GM12878 (cell line): ENCODE measurements at regions not wholly inside any gene's neighbourhood (a gene's known extent, or its start where the extent isn't known, plus 50 kb on each side); places are given as distances from the start of the nearest gene placed in this dataset.

Experiments
- EZH2 ChIP-seq: IDR thresholded peaks from 2 replicates; pipeline ENCODE4 v1.6.1; 2012; ENCODE audit warnings: low read depth, mild to moderate bottlenecking, control low read depth, inconsistent platforms, low read length, borderline replicate concordance; ENCODE audit not compliant: control insufficient read depth
- NFIC ChIP-seq: IDR thresholded peaks from 2 replicates; pipeline ENCODE4 v1.6.1; 2012; ENCODE audit warnings: low read depth, mild to moderate bottlenecking, inconsistent platforms, low read length, moderate library complexity
- NR2C1 ChIP-seq: fragments of 450-650 bp; IDR thresholded peaks from 2 replicates; pipeline ENCODE4 v1.6.1; 2017; ENCODE audit warnings: antibody characterized with exemption, mild to moderate bottlenecking, moderate library complexity
- POLR2A ChIP-seq: IDR thresholded peaks from 2 replicates; pipeline ENCODE4 v1.6.1; 2011; ENCODE audit warnings: low read depth, mild to moderate bottlenecking, low read length
- TF ChIP-seq, protein P1 (sequence below): fragments of 150-350 bp; IDR thresholded peaks from 2 replicates; pipeline ENCODE4 v1.6.1; 2016; ENCODE audit warnings: low read depth, low read length

DNA sequence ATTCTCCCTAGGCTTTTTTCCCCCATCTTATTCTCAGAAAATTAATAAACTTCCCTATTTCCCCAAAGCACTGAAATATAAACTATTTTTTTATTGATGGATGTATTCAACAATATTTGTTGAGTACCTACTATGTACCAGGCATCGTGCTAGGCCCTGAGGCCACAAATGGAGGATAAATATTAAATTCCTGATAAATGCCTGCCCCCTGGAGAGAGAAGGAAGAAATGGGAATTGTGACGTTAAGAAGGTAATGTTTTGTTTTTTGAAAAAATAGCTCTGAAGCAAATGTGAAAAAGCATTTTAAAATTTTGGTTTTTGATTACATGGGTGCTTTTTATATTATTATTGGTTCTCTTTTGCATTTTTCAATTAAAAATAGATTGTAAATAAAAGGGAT is 60.5 kb upstream of the DPT start:
- TF ChIP-seq NR2C1 (no peak), NFIC (no peak), POLR2A (no peak), EZH2 (no peak)
- TF ChIP-seq, protein P1, sequence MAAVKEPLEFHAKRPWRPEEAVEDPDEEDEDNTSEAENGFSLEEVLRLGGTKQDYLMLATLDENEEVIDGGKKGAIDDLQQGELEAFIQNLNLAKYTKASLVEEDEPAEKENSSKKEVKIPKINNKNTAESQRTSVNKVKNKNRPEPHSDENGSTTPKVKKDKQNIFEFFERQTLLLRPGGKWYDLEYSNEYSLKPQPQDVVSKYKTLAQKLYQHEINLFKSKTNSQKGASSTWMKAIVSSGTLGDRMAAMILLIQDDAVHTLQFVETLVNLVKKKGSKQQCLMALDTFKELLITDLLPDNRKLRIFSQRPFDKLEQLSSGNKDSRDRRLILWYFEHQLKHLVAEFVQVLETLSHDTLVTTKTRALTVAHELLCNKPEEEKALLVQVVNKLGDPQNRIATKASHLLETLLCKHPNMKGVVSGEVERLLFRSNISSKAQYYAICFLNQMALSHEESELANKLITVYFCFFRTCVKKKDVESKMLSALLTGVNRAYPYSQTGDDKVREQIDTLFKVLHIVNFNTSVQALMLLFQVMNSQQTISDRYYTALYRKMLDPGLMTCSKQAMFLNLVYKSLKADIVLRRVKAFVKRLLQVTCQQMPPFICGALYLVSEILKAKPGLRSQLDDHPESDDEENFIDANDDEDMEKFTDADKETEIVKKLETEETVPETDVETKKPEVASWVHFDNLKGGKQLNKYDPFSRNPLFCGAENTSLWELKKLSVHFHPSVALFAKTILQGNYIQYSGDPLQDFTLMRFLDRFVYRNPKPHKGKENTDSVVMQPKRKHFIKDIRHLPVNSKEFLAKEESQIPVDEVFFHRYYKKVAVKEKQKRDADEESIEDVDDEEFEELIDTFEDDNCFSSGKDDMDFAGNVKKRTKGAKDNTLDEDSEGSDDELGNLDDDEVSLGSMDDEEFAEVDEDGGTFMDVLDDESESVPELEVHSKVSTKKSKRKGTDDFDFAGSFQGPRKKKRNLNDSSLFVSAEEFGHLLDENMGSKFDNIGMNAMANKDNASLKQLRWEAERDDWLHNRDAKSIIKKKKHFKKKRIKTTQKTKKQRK = no peak
